HEK293 (cell line): ENCODE measurements at regions not wholly inside any gene's neighbourhood (a gene's known extent, or its start where the extent isn't known, plus 50 kb on each side); places are given as distances from the start of the nearest gene placed in this dataset.

Experiments
- CTCF ChIA-PET: fragments of 350-600 bp; formaldehyde crosslinking; extraction: SDS; loops from one replicate; lab custom pipeline; 2021; ENCODE audit warnings: antibody characterized with exemption; lab: Yijun Ruan, JAX
- POLR2A ChIA-PET: fragments of 300-600 bp; formaldehyde crosslinking; extraction: SDS; loops from one replicate; lab custom pipeline; 2020; ENCODE audit warnings: antibody characterized with exemption, inconsistent platforms; lab: Yijun Ruan, JAX
- H3K27ac ChIP-seq: fragments of 200-500 bp; sonication (Bioruptor generic); 2 replicates; pipeline ENCODE4 v1.5.1; 2014; ENCODE audit warnings: low read depth, low read length, control low read depth, inconsistent platforms; ENCODE audit errors: extremely low read depth
- H3K36me3 ChIP-seq, 2 experiments: fragments of 200-500 bp in 1 of 2; sonication (Bioruptor generic) in 1 of 2; 1 replicate in 1 of 2; 2 replicates in 1 of 2; pipeline ENCODE4 v1.5.1; 2014 to 2017; ENCODE audit warnings: inconsistent platforms in 2 of 2, low read length in 2 of 2; ENCODE audit not compliant: control insufficient read depth in 2 of 2, insufficient read depth in 1 of 2
- H3K4me1 ChIP-seq: fragments of 200-500 bp; sonication (Bioruptor generic); 2 replicates; pipeline ENCODE4 v1.5.1; 2014; ENCODE audit warnings: mild to moderate bottlenecking, low read length, inconsistent platforms; ENCODE audit not compliant: control insufficient read depth, insufficient read depth
- H3K4me3 ChIP-seq: 2 replicates; pipeline ENCODE4 v1.5.1; 2011; ENCODE audit warnings: low read depth, mild to moderate bottlenecking, control low read depth, low read length, moderate library complexity
- H3K9me3 ChIP-seq: fragments of 200-500 bp; sonication (Bioruptor generic); 2 replicates; pipeline ENCODE4 v1.5.1; 2014; ENCODE audit warnings: low read depth, low read length, inconsistent platforms; ENCODE audit not compliant: control insufficient read depth, insufficient read depth
- EGR2 ChIP-seq: fragments of 450-650 bp; formaldehyde crosslinking; IDR thresholded peaks from 2 replicates; pipeline ENCODE4 v1.5.1; 2016; ENCODE audit warnings: low read depth, missing biosample characterization, missing genetic modification characterization
- MZF1 ChIP-seq: fragments of 450-650 bp; formaldehyde crosslinking; IDR thresholded peaks from 2 replicates; pipeline ENCODE4 v1.5.1; 2017; ENCODE audit warnings: missing biosample characterization, missing genetic modification characterization, borderline replicate concordance
- PRDM1 ChIP-seq: fragments of 450-650 bp; formaldehyde crosslinking; IDR thresholded peaks from 2 replicates; pipeline ENCODE4; 2016; ENCODE audit warnings: missing biosample characterization, missing genetic modification characterization
- SALL2 ChIP-seq: fragments of 450-650 bp; formaldehyde crosslinking; IDR thresholded peaks from 2 replicates; pipeline ENCODE4 v1.5.0; 2017; ENCODE audit warnings: missing biosample characterization, mild to moderate bottlenecking, missing genetic modification characterization, borderline replicate concordance
- ZBTB49 ChIP-seq: fragments of 450-650 bp; formaldehyde crosslinking; IDR thresholded peaks from 2 replicates; pipeline ENCODE4 v1.5.1; 2016; ENCODE audit warnings: missing biosample characterization, missing genetic modification characterization, low read depth
- ZNF132 ChIP-seq: fragments of 450-650 bp; formaldehyde crosslinking; IDR thresholded peaks from 2 replicates; pipeline ENCODE4 v1.5.1; 2017; ENCODE audit warnings: missing biosample characterization, missing genetic modification characterization, borderline replicate concordance
- ZNF140 ChIP-seq: fragments of 450-650 bp; formaldehyde crosslinking; IDR thresholded peaks from 2 replicates; pipeline ENCODE4 v1.5.1; 2016; ENCODE audit warnings: missing biosample characterization, missing genetic modification characterization
- ZNF146 ChIP-seq: fragments of 450-650 bp; formaldehyde crosslinking; IDR thresholded peaks from 2 replicates; pipeline ENCODE4 v1.5.1; 2016; ENCODE audit warnings: missing biosample characterization, missing genetic modification characterization
- ZNF175 ChIP-seq: fragments of 450-650 bp; formaldehyde crosslinking; IDR thresholded peaks from 2 replicates; pipeline ENCODE4 v1.5.1; 2016; ENCODE audit warnings: missing biosample characterization, missing genetic modification characterization
- ZNF274 ChIP-seq, 2 experiments: fragments of 200-500 bp in 1 of 2; fragments of 450-650 bp in 1 of 2; sonication (Bioruptor generic) in 1 of 2; formaldehyde crosslinking in 1 of 2; IDR thresholded peaks; 2 replicates each; pipeline versions ENCODE4 v1.5.1 to v1.6.1; 2014 to 2016; ENCODE audit warnings: borderline replicate concordance in 1 of 2, inconsistent platforms in 1 of 2, low read length in 1 of 2, missing biosample characterization in 1 of 2, missing genetic modification characterization in 1 of 2
- ZNF280C ChIP-seq: fragments of 450-650 bp; formaldehyde crosslinking; IDR thresholded peaks from 2 replicates; pipeline ENCODE4 v1.5.1; 2016; ENCODE audit warnings: missing biosample characterization, missing genetic modification characterization
- ZNF366 ChIP-seq: fragments of 450-650 bp; formaldehyde crosslinking; conservative IDR thresholded peaks from 2 replicates; pipeline ENCODE4 v1.5.1; 2016; ENCODE audit warnings: missing biosample characterization, missing genetic modification characterization
- ZNF521 ChIP-seq: fragments of 450-650 bp; formaldehyde crosslinking; IDR thresholded peaks from 2 replicates; pipeline ENCODE4 v1.5.1; 2017; ENCODE audit warnings: missing biosample characterization, mild to moderate bottlenecking, missing genetic modification characterization
- ZNF548 ChIP-seq: fragments of 450-650 bp; formaldehyde crosslinking; IDR thresholded peaks from 2 replicates; pipeline ENCODE4 v1.5.1; 2016; ENCODE audit warnings: missing biosample characterization, missing genetic modification characterization
- ZNF558 ChIP-seq: fragments of 450-650 bp; formaldehyde crosslinking; IDR thresholded peaks from 2 replicates; pipeline ENCODE4 v1.5.1; 2016; ENCODE audit warnings: missing biosample characterization, missing genetic modification characterization
- ZNF580 ChIP-seq: fragments of 450-650 bp; formaldehyde crosslinking; IDR thresholded peaks from 2 replicates; pipeline ENCODE4 v1.5.1; 2016; ENCODE audit warnings: missing biosample characterization, missing genetic modification characterization
- ZNF658 ChIP-seq: fragments of 450-650 bp; formaldehyde crosslinking; IDR thresholded peaks from 2 replicates; pipeline ENCODE4; 2016; ENCODE audit warnings: missing biosample characterization, missing genetic modification characterization
- ZNF701 ChIP-seq: fragments of 450-650 bp; formaldehyde crosslinking; IDR thresholded peaks from 2 replicates; pipeline ENCODE4 v1.5.1; 2016; ENCODE audit warnings: missing biosample characterization, missing genetic modification characterization
- ZNF830 ChIP-seq: fragments of 450-650 bp; IDR thresholded peaks from 2 replicates; pipeline ENCODE4 v1.5.0; 2018; ENCODE audit warnings: missing biosample characterization, missing genetic modification characterization, low read depth, mild to moderate bottlenecking, moderate library complexity
- ZXDB ChIP-seq: fragments of 450-650 bp; formaldehyde crosslinking; IDR thresholded peaks from 2 replicates; pipeline ENCODE4 v1.5.1; 2016; ENCODE audit warnings: missing biosample characterization, missing genetic modification characterization

- ChIA-PET POLR2A (no interaction called here), CTCF (no interaction called here)
- no peak overlapping the region for H3K4me3 ChIP-seq
- no peak for TF ChIP-seq SALL2 (tag by site-specific recombination)
- TF ChIP-seq ZNF580: no peak
- TF ChIP-seq ZNF658: no peak
- no peak for TF ChIP-seq ZNF280C (tag by site-specific recombination)
- TF ChIP-seq, all 188 proteins: peak for 0
- Histone ChIP-seq H3K4me1 (no peaks in the 10 kb centered on the region), H3K9me3 (no peaks in the 10 kb centered on the region), H3K36me3 (no peaks in the 10 kb centered on the region), H3K27ac (no peak overlapping the region)
These were observed 98.7 kb upstream of the DDIT4L start for GRCh38 chr4:100288811-100289529.

- Histone ChIP-seq H3K27ac (no peak overlapping the region), H3K4me1 (no peaks in the 10 kb centered on the region), H3K36me3 (no peaks in the 10 kb centered on the region), H3K9me3 (no peaks in the 10 kb centered on the region), H3K4me3 (no peak overlapping the region)
- CTCF ChIA-PET: no interaction called here
- no peak for TF ChIP-seq ZNF701 (tag by site-specific recombination)
- TF ChIP-seq ZNF132 (tag by site-specific recombination): no peak
- no peak for TF ChIP-seq ZBTB49
- no peak for TF ChIP-seq ZNF140
- TF ChIP-seq ZNF146 (tag by site-specific recombination): no peak
- no peak for TF ChIP-seq ZXDB
- TF ChIP-seq EGR2 (tag by site-specific recombination): no peak
- no peak for TF ChIP-seq ZNF830 (tag by site-specific recombination)
- TF ChIP-seq ZNF366 (tag by site-specific recombination): no peak
- TF ChIP-seq PRDM1 (tag by site-specific recombination): no peak
- no peak for TF ChIP-seq ZNF548 (tag by site-specific recombination)
- no peak for TF ChIP-seq ZNF274 (IDR thresholded peaks at IDR 0.05; ENCODE audit: low read length)
- TF ChIP-seq ZNF274 (tag by site-specific recombination; IDR thresholded peaks at IDR 0.05; ENCODE audit: borderline replicate concordance): no peak
- TF ChIP-seq ZNF175 (tag by site-specific recombination): no peak
- TF ChIP-seq ZNF521 (tag by site-specific recombination): no peak
- TF ChIP-seq ZNF558 (tag by site-specific recombination): no peak
- no peak for TF ChIP-seq MZF1 (tag by site-specific recombination)
- POLR2A ChIA-PET: no interaction called here
These were observed 97.9 kb upstream of the DDIT4L start for GRCh38 chr4:100288161-100288560.
